ENCODE measurements at regions not wholly inside any gene's neighbourhood (a gene's known extent, or its start where the extent isn't known, plus 50 kb on each side); places are given as distances from the start of the nearest gene placed in this dataset.
"Not testable (repeated sequence)": the region's sequence is repeated elsewhere in the genome, so short reads cannot be mapped to it uniquely, and the experiment has no call there.

- 65 to 84% methylated on average over 9 of the region's 9 CpGs for whole genome bisulfite sequencing, 2 donors
- Histone ChIP-seq H3K36me3 (no peaks in the 10 kb centered on the region), H3K4me3 (no peak overlapping the region), H3K27me3 (no peaks in the 10 kb centered on the region), H3K9me3 (peaks cover 0 to 7% (median under 1%) of the 10 kb centered on the region in 4 donors), H3K27ac (no peak overlapping the region), H3K4me1 (no peaks in the 10 kb centered on the region)
- peak; percentile 3 for DNase-seq
- intact Hi-C loops (cut with DNase I): no loop called here
- TF ChIP-seq POLR2AphosphoS5 (IDR thresholded peaks at IDR 0.05): no peak
- no peak for TF ChIP-seq EP300 (IDR thresholded peaks at IDR 0.05)
- no peak for TF ChIP-seq POLR2A (IDR thresholded peaks at IDR 0.05)
- TF ChIP-seq CTCF (IDR thresholded peaks at IDR 0.05): no peak
Measured at GRCh38 chr11:71172680-71173079, 79.7 kb downstream of the SHANK2 start.

- no peaks in the 10 kb centered on the region for H3K4me1 ChIP-seq
- no peaks in the 10 kb centered on the region for H3K27me3 ChIP-seq
- H3K9me3 ChIP-seq: peaks cover 0 to 4% (median under 1%) of the 10 kb centered on the region in 4 donors
- TF ChIP-seq EP300 (IDR thresholded peaks at IDR 0.05) (no peak), CTCF (IDR thresholded peaks at IDR 0.05) (no peak), POLR2AphosphoS5 (IDR thresholded peaks at IDR 0.05) (no peak), POLR2A (IDR thresholded peaks at IDR 0.05) (no peak)
- no peak overlapping the region for H3K4me3 ChIP-seq
- 93 to 94% methylated on average over 11 of the region's 11 CpGs for WGBS, 2 donors
- no peaks in the 10 kb centered on the region for H3K36me3 ChIP-seq
- intact Hi-C loops (cut with DNase I): no loop called here
- no peak overlapping the region for H3K27ac ChIP-seq
- DNase-seq: peak; percentile 46
Measured at GRCh38 chr11:71171576-71171975, 80.8 kb downstream of the SHANK2 start.

- DNase-seq: peak; percentile 48
- intact Hi-C loops (cut with DNase I): no loop called here
Measured at GRCh38 chr11:71170624-71171423, 81.6 kb downstream of the SHANK2 start.

GRCh38 chr11:71169313-71169712, 83.1 kb downstream of the SHANK2 start:
- intact Hi-C loops (cut with DNase I): no loop called here
- no peaks in the 10 kb centered on the region for H3K36me3 ChIP-seq
- TF ChIP-seq CTCF (IDR thresholded peaks at IDR 0.05) (no peak), EP300 (IDR thresholded peaks at IDR 0.05) (no peak)

More at GRCh38 chr11:71170624-71171423, 81.6 kb downstream of the SHANK2 start:
- Histone ChIP-seq H3K36me3 (no peaks in the 10 kb centered on the region), H3K4me3 (no peak overlapping the region), H3K27ac (no peak overlapping the region), H3K27me3 (no peaks in the 10 kb centered on the region), H3K9me3 (peaks cover 0 to 2% (median 0%) of the 10 kb centered on the region in 4 donors), H3K4me1 (no peaks in the 10 kb centered on the region)
- TF ChIP-seq EP300 (IDR thresholded peaks at IDR 0.05) (no peak), POLR2A (IDR thresholded peaks at IDR 0.05) (no peak), POLR2AphosphoS5 (IDR thresholded peaks at IDR 0.05) (no peak), CTCF (IDR thresholded peaks at IDR 0.05) (no peak)
- 92 to 94% methylated on average over 31 of the region's 31 CpGs for WGBS, 2 donors

GRCh38 chr11:71167814-71168213, 84.6 kb downstream of the SHANK2 start:
- H3K27me3 ChIP-seq; H3K27ac ChIP-seq; H3K9me3 ChIP-seq; H3K4me1 ChIP-seq; intact Hi-C loops (cut with DNase I); H3K36me3 ChIP-seq; H3K4me3 ChIP-seq: not testable (repeated sequence)
- 94 to 97% methylated on average over 25 to 31 of the region's 31 CpGs for WGBS, 2 donors
- DNase-seq: peak; percentile 22

More at GRCh38 chr11:71169313-71169712, 83.1 kb downstream of the SHANK2 start:
- DNase-seq: peak; percentile 8
- no peak overlapping the region for H3K4me3 ChIP-seq
- no peaks in the 10 kb centered on the region for H3K9me3 ChIP-seq
- WGBS, 2 donors: 78 to 84% methylated on average over 8 of the region's 8 CpGs
- H3K27me3 ChIP-seq: no peaks in the 10 kb centered on the region
- no peak overlapping the region for H3K27ac ChIP-seq
- no peaks in the 10 kb centered on the region for H3K4me1 ChIP-seq

All from sigmoid colon (tissue), 6 donors.